DMS153 treated with DMSO at 0.1 percent for 48 hours (cell line): ENCODE measurements at regions not wholly inside any gene's neighbourhood (a gene's known extent, or its start where the extent isn't known, plus 50 kb on each side); places are given as distances from the start of the nearest gene placed in this dataset.
"Not testable (repeated sequence)": the region's sequence is repeated elsewhere in the genome, so short reads cannot be mapped to it uniquely, and the experiment has no call there.

Experiments
- DNase-seq: peaks from one replicate; lab custom pipeline; 2025; ENCODE audit not compliant: unreplicated experiment; lab: John Stamatoyannopoulos, UW

GRCh38 chr17:5943982-5944381, 126.2 kb upstream of the WSCD1 start:
- no peak for DNase-seq

- DNase-seq, result no peak
These were observed 122.4 kb upstream of the WSCD1 start for GRCh38 chr17:5947701-5948180.

DNA sequence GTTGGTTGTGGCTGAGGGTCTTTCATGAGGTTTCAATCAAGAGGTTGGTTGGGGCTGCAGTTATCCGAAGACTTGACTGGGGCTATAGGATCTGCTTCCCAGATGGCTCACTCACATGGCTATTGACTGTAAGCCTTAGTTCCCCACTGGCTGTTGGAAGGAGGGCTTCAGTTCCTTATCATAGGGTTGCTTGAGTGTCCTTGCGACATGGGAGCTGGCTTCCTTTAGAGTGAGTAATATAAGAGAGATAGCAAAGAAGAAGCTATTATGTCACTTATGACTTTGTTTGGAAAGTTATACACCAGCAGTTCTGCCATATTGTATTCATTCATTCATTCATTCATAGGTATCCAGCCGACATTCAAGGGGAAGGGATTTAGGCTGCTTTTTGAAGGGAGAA, 121.4 kb upstream of the WSCD1 start:
- DNase-seq, result no peak

DNA sequence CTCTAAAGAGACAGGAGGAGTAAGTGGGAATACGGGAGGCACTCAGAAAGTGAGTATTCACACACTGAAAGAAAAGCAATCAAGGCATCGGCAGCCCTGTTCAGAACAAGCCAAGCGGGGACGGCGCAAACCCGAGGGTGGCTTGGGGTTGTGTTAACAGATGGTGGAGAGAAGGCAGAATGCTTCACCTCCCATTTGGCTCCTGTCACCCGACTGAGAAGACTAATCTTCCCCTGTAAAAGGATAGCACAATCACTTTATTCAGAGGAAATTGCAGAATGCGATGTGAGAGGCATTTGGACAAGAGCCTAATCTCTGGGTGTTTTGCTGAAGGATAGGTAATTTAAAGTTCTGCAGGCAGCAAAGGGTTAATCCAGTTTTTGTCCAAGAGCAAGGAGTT, 119.3 kb upstream of the WSCD1 start:
- DNase-seq, result no peak

DNA sequence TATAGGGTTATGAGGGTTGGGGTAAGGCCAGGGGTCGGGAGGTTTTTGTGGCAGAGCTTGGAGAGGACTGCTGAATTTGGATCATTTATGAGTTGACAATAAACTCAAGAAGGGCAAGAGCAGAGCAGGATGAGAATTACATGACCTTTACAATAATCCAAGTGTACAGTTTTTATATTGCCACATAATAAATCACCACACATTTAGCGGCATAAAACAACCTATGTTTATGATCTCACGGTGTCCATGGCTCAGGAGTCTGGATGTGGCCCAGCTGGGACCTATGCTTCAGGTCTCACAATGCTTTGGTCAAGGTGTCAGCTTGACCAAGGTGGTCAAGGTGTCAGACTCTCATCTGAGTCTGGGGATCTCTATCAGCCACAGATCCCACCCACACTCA, 118.3 kb upstream of the WSCD1 start:
- no peak for DNase-seq

DNA sequence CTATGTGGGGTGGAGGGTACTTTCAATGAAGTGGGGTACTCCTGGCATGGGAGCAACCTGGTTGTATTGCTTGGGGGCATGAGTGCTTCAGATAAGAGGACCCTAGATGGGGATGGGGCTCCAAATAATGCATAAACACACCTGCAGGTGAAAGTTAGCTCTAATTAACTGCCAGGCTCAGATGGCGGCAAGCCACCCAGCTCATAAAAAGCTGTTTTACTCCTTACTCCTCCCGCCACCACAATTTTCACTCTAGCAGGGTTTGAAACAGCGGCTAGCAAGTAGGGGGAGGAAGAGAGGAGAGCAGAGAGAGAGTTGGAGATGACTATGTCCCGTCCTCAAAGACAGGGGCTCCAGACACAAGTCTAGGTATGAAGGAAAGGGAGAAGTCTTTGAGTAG, 117.7 kb upstream of the WSCD1 start:
- DNase-seq, result no peak

DNA sequence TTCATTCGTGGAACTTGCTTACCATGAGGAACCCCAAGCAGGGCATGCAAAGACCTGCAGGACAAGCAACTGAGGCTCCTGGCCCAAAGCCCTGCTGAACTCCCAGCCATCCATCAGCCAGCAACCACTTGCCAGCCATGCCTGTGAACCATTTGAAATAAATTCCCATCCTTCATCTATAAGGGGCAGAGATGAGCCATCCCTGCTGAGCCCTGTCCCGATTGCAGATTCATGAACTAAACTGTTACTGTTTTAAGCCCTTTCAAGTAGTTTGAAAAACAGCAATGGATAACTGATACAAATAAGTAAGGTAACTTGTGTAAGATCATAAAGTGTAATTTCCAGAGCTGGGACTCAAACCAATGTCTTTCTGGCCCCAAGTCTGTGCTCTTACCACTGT, 114.4 kb upstream of the WSCD1 start:
- no peak for DNase-seq

GRCh38 chr17:5958850-5959249, 111.3 kb upstream of the WSCD1 start:
- DNase-seq, result no peak

DNA sequence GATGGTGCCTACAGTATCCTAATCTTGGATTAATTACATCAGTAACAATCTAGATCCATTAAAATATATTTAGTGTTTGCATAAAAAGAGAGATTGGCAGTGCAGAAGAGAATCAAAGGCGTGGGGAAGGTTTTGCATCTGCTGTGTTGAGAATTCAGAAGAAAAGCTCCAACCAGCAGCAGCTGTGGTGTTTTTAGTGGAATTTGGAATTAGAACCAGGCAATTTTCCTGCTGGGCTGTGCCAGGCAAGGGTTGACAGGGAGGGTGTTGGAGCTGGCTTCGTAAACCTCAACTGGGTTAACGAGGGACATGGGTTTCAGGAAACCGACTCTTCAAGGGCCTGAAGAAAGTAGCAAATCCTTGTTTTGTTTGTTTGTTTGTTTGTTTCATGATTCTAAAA, 107.8 kb upstream of the WSCD1 start:
- DNase-seq, result no peak

GRCh38 chr17:5971969-5972368, 98.2 kb upstream of the WSCD1 start:
- DNase-seq, result no peak

DNA sequence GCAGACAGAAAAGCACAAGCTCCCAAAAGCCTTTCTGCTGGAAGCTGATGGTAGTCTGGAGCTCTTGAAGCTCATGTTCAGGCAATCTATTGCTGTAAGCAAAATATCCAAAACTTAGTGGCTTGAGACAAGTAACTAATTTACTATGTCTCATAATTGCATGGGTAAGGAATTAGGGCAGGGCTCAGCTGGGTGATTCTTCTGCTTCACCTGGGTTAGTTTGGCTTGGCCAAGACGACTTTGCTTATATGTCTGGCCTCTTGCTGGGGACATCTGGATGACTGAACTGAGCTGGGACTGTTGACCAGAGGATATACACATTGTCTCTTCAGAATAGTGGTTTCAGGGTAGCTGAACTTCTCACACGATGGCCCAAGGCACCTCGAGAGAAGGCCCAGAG, 96.8 kb upstream of the WSCD1 start:
- no peak for DNase-seq

DNA sequence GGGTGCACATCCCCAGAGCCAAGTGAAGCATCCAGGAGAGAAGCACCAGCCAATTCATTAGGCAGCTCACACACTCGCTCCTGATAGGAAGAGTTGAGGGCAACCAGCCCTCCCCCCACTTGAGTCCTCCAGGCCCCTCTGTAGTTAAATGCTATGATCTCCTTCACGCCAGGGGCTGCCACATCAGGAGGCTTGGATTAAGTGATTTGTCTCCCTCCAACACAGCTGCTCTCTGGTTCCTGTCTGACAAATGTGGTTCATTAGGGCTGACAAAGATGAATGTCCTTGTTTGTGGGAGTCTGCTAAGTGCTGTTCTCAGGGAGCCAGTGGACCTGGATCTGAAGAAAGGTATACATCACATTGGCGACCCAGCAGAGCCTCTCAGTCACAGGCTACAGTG, 94.5 kb upstream of the WSCD1 start:
- DNase-seq, result no peak

- no peak for DNase-seq
These were observed 93.9 kb upstream of the WSCD1 start for GRCh38 chr17:5976251-5976650.

GRCh38 chr17:5978496-5978895, 91.7 kb upstream of the WSCD1 start:
- no peak for DNase-seq

DNA sequence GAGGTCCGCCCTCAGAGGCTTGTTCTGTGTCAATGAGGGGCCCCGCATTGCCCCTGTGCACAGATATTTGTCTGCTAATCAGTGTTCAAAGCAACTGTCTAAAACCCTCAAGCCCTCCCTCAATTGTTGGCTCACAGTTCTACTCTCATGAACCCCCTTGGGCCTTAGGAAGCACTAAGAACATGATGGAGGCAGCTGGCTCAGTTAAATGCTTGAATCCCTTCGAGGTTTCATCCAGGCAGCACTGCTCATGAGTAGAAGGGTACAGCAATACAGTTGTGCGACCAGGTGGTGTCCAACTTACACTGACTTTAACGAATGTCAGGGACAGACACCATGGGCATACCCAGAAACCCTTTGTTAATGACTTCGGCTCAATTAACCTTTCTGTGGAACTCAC, 89.2 kb upstream of the WSCD1 start:
- DNase-seq, result no peak

DNA sequence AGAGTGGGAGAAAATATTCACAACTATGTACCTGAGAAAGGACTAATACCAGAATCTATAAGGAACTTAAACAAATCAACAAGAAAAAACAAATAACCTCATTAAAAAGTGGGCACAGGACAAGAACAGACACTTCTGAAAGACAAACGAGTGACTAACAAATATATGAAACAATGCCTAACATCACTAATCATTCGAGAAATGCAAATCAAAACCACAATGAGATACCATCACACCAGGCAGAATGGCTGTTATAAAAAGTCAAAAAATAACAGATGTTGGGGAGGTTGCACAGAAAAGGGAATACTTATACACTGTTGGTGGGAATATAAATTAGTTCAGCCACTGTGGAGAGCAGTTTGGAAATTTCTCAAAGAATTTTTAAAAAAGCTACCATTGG, 83.5 kb upstream of the WSCD1 start:
- no peak for DNase-seq

DNA sequence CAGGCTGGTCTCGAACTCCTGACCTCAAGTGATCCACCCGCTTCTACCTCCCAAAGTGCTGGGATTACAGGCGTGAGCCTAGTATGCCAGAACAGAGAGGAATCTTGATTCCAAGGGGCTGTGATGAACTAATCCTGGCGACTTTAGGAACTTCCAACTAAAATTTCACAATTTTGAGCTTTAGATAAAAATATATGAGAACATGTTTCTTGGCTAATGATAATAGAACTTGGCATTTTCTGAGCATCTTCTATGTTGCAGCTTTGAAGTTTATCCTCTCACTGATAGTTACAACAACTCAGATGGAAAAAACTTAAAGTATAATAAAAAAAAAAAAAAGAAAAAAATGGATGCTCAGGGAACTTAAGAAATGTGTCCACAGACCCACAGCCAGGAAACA, 69.8 kb upstream of the WSCD1 start:
- no peak for DNase-seq

GRCh38 chr17:6003221-6003620, 67.0 kb upstream of the WSCD1 start:
- DNase-seq, result not testable (repeated sequence)

DNA sequence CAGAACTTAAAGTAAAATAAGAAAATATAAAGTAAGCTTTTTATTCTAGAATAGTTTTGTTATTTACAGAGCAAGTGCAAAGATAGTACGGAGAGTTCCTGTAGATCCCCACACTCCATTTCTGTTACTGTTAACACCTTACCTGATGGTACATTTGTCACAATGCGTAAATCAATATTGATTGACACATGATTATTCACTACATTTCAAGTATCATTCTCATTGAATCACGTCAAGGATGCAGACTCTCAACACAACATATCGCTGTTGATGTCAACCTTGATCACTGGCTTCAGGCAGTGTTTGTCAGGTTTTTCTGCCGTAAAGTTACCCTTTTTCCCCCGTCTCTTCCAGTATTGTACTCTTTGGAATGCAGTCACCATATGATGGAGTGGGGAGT, 64.2 kb upstream of the WSCD1 start:
- DNase-seq, result no peak

DNA sequence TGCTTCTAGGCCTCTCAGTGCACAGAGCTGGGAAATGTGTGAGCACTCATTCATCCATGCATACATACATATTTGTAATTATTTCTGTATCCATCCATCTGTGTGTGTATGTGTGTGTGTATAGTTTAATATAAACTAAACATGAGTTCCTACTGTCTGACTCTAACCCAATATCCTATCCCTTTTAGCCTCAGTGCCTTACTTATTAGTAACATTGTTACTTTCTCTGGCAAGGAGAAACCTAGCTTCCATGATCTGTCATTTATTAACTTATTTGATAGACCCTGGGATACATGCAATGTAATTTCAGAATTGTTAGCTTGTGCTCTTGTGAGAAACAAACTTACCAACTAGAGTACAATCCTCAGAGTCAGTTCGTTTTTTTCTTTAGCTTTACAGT, 59.0 kb upstream of the WSCD1 start:
- no peak for DNase-seq

DNA sequence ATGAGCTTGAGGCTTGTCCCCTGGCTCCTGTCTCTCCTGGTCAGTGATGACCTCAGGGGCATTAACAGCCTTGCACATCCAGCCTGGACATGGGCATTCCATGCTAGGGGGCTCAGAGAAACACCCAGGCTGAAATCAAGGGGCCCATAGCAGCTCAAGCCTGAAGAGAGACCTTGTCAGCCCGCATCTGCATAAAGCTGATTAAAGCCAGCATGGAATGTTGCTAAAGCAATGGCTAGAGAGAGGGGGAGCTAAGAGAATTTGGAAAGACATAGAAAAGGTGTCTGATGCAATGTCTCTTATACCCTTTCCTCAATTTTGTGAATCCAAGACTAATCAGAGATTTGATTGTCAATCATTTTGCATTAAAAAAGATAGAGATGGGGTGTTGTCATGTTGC, 51.4 kb upstream of the WSCD1 start:
- no peak for DNase-seq

DNA sequence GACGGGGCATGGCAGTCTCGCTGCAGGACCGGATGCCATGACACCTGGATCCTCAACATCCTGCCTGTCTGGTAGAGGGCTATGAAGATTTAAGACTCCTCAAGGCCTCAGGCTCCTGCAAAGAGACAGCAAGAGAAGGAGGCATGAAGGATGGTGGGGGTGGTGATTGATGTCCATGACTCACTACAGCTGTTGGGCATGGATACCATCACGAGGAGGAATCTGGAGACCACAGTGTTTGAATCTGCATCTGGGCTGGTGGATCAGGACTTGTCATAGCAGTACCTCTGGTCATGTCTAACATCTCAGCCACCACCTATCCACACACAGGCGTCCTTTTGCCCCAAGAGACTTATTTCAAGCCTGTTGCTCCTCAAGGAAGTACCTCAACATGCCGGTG, 50.2 kb upstream of the WSCD1 start:
- DNase-seq, result no peak

DNA sequence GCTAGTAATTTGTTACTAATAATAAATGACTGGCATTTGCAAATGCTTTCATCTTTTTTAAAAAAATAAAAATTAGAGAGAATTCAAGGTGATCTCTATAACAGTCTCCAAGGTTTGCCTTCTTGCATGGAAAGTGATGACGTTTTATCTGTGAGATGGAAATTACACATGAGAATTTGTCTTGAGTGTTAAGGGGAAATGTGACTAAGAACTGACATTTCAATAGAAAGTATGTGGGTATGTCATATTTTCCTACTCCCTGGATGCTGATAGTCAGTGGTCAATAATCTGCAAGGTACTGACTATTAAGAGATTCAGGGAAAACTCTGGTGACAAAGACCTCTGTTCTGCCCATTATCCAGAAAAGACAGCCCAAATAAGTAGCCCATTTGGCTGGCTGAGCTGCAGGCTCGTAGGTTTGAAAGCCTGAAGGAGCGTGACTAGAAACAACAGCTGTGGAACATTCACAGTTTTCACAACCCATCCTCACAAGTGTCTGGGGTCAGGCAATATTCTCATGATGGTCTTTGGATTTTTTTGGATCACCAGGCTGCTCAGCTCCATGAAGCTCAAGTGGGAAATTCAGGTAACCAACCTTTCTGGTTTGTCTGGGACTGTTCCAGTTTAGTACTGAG, 49.7 kb upstream of the WSCD1 start:
- DNase-seq, result no peak
